Neural cell (in vitro differentiated cells): ENCODE measurements at regions not wholly inside any gene's neighbourhood (a gene's known extent, or its start where the extent isn't known, plus 50 kb on each side); places are given as distances from the start of the nearest gene placed in this dataset.

ENCODE experiments used
- TF ChIP-seq, protein P1 (sequence below): fragments of 450-650 bp; IDR thresholded peaks from 2 replicates; pipeline ENCODE4 v1.5.1; 2014; ENCODE audit warnings: antibody characterized with exemption, mild to moderate bottlenecking, moderate library complexity; ENCODE audit not compliant: poor library complexity, severe bottlenecking
- TF ChIP-seq, protein P2 (sequence below): IDR thresholded peaks from 2 replicates; pipeline ENCODE4 v1.6.1; 2012; ENCODE audit warnings: borderline replicate concordance

DNA sequence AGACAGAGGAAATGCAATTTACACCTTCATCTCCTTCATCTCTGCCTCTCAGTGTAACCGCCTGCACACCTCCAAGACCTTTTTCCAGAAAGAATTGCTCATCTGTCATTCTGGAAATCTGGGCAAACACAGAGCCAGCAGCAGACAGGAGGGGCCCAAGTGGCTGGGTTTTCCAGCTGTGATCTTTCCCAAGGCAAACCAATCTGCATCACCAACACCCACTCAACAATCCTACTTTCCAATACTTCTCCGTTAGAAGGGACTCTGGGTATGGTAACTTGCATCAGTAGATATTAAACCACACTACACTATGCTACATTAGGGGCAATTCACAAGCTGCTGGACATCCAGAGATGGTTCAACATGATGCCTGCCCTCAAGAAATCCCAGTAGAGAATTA is 781.8 kb upstream of the AUTS2 start:
- TF ChIP-seq, protein P1, sequence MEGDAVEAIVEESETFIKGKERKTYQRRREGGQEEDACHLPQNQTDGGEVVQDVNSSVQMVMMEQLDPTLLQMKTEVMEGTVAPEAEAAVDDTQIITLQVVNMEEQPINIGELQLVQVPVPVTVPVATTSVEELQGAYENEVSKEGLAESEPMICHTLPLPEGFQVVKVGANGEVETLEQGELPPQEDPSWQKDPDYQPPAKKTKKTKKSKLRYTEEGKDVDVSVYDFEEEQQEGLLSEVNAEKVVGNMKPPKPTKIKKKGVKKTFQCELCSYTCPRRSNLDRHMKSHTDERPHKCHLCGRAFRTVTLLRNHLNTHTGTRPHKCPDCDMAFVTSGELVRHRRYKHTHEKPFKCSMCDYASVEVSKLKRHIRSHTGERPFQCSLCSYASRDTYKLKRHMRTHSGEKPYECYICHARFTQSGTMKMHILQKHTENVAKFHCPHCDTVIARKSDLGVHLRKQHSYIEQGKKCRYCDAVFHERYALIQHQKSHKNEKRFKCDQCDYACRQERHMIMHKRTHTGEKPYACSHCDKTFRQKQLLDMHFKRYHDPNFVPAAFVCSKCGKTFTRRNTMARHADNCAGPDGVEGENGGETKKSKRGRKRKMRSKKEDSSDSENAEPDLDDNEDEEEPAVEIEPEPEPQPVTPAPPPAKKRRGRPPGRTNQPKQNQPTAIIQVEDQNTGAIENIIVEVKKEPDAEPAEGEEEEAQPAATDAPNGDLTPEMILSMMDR: no peak
- TF ChIP-seq, protein P2, sequence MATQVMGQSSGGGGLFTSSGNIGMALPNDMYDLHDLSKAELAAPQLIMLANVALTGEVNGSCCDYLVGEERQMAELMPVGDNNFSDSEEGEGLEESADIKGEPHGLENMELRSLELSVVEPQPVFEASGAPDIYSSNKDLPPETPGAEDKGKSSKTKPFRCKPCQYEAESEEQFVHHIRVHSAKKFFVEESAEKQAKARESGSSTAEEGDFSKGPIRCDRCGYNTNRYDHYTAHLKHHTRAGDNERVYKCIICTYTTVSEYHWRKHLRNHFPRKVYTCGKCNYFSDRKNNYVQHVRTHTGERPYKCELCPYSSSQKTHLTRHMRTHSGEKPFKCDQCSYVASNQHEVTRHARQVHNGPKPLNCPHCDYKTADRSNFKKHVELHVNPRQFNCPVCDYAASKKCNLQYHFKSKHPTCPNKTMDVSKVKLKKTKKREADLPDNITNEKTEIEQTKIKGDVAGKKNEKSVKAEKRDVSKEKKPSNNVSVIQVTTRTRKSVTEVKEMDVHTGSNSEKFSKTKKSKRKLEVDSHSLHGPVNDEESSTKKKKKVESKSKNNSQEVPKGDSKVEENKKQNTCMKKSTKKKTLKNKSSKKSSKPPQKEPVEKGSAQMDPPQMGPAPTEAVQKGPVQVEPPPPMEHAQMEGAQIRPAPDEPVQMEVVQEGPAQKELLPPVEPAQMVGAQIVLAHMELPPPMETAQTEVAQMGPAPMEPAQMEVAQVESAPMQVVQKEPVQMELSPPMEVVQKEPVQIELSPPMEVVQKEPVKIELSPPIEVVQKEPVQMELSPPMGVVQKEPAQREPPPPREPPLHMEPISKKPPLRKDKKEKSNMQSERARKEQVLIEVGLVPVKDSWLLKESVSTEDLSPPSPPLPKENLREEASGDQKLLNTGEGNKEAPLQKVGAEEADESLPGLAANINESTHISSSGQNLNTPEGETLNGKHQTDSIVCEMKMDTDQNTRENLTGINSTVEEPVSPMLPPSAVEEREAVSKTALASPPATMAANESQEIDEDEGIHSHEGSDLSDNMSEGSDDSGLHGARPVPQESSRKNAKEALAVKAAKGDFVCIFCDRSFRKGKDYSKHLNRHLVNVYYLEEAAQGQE: no peak
